Anterior cingulate cortex (tissue), 58 donors: ENCODE measurements at regions not wholly inside any gene's neighbourhood (a gene's known extent, or its start where the extent isn't known, plus 50 kb on each side); places are given as distances from the start of the nearest gene placed in this dataset.
A peak's percentile ranks its signal among the peaks of the same experiment; 100 is the strongest.

Source experiments
- DNase-seq, 58 donors: peaks; one replicate each; lab custom pipeline; 2025; lab: John Stamatoyannopoulos, UW

DNA sequence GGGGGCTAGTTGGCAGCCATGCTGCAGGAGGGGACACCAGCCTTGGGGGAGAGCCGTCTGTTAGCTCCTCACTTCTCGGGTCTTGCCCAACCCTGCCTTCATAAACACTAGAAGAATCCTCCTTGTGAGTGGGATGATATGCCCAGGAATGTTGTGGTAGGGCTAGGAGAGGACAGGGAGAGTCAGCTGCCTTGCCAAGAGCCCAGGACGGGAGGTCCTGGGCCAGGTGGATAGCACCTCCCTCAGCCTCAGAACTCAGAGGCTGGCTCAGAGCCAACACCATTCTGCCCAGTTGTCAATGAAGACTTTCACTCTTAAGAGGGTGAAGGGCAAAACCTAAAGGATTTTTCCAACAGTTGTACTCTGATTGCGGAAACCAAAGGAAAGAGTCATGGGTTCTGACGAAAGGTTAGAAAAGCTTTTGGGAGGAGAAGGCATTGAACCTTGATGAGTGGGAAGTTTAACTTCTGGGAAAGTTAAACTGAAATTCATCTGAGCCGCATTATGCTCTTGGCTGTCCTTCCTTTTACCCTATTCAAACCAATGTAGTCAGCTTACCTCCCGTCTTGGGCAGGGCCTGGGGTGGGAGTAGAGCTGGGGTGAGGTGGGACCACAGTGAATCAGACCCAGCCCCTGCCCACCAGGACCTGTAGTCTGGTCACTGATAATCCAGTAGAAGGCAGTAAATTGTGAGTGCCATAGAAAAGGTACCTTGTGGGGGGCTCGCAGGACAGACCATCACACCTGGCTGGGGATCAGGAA is 81.9 kb downstream of the FAM43A start:
- DNase-seq = no peak

DNA sequence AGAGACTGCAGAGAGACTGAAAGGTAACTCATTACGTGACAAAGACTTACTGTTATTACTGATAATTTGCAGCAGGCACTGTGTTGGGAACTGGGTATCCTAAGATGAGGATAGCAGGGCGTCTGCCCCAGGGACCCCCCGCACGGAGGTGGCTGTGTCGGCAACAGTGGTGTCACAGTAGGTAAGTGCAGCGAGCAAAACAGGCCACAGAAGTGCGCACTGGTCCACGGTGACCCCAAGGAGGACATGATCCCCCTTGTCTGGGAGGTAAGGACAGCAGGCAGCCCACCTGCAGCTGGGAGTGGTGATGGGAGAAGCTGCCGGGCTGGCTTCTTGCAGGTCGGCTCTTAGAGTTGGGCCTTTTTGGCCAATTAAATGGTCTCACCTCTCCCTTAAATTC is 82.9 kb downstream of the FAM43A start:
- peak in 1 of 58 donors; percentile 33 for DNase-seq

DNA sequence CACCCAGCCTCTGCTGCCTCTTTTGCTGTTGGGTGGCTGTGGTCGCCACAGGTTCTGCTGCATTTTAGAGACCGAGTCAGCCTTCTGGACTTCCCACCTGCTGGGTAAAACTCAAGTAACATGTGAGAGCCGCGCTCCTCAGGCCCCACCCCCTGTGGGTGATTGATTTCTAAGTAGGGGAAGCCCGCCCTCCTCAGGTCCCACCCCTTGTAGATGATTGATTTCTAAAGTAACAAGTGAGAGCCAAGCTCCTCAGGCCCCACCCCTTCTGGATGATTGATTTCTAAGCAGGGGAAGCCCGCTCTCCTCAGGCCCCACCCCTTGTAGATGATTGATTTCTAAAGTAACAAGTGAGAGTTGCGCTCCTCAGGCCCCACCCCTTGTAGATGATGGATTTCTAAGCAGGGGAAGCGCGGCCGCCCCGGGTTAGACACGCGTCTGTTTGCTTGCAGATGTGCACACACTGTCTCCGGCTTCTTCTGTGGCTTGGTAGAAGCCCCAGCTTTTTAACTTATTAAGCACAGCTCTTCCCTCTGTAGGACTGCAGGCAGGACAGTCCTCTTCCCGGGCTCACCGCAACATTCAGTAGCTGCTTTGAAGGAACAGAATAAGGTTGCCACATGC is 83.4 kb downstream of the FAM43A start:
- peak; percentile 17 to 96 (median 84) for DNase-seq

DNA sequence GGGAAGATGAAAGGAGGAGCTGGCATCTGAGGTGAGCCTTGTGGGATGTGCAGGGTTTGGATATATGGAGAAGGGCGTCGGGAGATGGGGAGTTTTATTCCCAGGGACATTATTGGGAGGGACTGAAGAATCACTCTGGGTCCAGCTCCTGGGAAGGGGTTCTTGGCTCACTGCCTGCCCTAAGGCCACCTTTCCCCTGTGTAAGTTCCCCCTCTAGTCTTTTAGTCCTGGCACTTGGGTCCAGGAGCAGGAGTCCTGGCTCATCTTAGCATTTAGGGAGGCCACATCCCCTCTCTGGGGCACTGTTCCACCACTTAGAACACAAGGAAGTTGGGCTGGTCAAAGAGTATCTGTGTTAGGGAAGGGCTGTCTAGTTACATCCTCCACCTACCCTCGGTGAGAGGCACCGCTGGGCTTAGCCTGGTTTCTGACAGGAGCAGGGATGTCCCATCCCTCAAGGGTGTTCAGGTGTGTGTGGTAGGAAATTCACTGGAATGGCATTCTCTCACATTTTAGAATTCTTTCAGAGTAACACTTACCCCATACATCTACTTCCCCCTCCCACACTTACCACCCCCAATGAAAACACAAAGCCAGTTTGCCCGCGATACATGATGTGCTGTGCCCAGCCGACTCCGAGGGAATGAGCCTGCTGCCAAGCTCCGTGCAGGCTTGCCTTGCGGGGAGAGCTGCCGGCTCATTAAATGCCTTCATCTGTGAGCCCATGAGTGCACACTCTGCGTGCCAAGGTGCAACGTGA is 86.7 kb downstream of the FAM43A start:
- peak in 14 of 58 donors; percentile 7 to 44 (median 18) for DNase-seq

DNA sequence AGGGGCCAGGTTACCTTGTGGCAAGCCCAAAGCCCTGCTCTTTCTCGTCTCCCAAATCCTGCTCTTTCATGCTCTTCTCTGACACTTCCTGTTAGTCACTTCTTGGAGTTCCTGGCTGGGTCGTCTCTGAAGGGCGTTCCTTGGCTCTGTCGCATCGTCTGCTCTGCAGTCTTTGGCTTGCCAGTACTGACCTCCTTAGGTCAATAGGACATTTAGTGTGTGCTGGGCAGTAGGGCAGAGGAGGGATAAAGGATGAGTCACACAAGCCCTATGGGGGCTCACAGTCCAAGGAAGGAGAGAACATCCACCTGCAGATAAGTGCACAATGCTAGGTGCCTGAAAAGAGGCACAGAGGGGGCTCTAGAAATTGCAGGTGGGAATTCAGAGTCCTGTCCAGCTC is 87.5 kb downstream of the FAM43A start:
- peak in 2 of 58 donors; percentile 30 to 38 for DNase-seq

DNA sequence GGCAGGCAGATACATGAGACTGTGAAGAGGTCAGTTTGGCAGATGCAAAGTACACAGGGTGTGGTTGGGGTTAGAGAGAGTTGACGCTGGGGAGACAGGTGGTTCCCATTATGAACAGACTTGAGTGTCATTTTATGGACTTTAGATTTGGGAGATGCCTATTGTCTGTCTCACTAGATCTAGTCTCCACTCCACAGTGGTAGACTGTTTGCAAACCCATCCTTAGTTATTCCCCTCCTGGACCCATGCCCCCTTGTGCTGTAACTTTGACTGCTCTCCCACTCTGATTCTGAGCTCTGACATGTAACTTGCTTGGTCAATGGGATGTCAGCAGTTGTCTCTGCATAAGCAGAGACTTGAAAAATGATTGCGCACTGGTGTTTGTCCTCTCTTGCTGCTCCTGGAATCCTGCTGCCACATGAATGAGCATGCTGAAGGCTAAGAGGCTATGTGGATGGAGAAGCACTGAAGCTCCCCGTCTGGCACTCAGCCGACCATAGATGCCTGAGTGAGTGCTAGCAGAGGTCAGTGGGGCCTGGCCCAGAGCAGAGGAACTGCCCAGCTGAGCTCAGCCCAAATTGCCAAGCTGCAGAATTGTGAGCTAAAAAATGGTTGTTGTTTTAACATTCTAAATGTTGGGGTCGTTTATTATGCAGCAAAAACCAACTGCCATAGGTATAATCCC is 88.2 kb downstream of the FAM43A start:
- no peak for DNase-seq

DNA sequence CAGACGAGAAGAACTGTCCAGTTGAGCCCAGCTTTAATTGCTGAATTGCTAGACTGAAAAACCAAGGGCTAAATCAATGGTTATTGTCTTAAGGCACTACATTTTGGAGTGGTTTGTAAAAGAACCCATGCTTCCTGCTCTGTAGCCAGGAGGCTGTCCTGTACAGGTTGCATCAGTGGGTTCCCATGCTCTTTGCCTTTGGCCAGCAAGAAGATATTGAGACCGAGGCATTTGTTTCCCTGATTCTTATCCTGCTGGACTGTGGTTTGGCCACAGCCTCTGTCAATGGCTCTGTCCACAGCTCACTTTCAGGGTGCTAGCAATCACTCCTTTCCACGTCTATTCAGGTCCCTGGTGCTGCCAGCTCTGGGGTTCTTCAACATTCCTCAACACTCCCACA is 89.6 kb downstream of the FAM43A start:
- no peak for DNase-seq

DNA sequence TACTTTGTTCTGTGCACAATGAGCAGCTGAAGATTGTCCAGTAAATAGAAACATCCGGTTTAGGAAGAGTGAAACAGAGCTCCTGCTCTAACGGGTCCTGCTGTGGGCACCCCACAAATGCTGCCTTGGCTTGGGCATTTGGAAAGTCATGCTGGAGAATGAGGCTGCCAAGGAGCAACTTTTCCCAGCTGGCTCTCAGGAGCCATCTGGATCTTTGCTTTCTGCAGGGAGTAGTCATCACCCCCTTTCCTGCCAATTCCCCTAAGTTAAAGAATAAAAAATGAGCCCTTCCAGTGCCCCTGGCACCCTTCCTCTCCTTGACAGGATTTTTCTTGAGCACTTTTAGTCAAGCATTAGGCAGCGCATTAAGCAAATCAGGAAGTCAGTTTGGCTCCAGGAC is 90.0 kb downstream of the FAM43A start:
- DNase-seq = peak in 6 of 58 donors; percentile 3 to 15 (median 10)

DNA sequence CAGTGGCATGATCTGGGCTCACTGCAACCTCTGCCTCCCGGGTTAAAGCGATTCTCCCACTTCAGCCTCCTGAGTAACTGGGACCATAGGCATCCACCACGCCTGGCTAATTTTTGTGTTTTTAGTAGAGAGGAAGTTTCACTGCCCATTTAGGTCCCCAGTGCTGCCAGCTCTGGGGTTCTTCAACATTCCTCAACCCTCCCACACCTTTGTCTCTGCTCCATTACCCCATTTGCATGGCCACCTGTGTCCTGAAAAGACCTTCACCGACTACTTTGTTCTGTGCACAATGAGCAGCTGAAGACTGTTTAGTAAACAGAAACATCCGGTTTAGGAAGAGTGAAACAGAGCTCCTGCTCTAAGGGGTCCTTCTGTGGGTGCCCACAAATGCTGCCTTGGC is 92.0 kb downstream of the FAM43A start:
- DNase-seq = no peak

DNA sequence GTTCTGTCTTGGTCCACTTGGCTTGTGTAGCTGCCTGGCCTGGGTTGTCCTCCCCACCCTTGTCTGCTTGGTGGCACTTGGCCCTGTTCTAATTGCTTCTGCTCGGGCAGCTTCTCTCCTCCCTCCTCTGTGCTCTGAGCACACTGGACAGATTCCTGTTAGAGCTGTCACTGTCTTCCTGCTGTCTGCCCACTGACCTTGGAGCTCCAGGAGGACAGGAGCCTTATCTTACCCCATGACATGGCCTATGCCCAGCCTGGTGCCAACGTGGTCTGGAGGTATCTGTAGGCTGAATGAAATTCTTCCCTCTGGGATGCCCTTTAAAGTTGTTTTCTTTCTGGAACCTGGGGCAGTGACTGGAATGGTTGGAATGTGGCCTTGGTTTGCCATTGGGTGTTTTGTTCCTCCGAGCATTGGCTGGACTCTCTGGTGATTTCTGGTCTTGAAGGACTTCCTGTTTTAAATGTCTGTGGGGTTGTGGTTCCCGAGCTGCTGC is 94.1 kb downstream of the FAM43A start:
- no peak for DNase-seq

DNA sequence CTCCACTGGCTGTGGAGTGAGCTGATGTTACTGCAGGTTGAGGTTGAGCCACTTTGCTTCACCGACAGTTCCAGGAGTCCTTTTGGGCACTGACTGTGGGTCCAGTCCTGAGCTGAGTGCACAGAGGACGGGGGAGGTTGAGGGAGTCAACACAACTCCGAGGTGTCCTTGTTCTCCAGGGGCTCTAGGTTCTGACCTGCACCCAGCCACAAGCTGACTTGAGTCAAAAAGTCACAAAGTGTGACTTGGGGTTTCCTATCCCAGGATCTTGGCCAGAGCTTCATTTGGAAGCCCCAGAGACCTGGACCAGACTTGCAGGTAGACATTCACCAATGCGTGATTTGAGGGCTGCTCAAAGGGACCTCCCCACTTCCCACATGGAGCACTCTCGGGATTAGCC is 95.0 kb downstream of the FAM43A start:
- DNase-seq = no peak

DNA sequence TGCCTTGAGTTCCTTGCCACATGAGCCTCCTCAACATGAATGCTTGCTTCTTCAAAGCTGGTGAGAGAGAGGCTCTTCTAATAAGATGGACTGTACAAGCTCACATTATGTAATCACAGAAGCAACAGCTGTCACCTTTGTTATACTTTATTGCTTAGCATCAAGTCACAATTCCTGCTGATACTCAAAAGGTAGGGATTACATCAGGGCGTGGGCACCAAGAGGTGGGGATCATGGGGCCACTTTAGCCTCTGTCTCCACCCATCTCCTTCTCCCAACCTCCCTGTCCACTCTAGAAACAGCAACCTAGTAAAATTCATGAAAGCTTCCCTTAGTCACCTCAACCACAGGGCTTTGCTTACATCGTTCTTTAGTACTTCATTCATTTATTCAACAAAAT is 95.9 kb downstream of the FAM43A start:
- no peak for DNase-seq

DNA sequence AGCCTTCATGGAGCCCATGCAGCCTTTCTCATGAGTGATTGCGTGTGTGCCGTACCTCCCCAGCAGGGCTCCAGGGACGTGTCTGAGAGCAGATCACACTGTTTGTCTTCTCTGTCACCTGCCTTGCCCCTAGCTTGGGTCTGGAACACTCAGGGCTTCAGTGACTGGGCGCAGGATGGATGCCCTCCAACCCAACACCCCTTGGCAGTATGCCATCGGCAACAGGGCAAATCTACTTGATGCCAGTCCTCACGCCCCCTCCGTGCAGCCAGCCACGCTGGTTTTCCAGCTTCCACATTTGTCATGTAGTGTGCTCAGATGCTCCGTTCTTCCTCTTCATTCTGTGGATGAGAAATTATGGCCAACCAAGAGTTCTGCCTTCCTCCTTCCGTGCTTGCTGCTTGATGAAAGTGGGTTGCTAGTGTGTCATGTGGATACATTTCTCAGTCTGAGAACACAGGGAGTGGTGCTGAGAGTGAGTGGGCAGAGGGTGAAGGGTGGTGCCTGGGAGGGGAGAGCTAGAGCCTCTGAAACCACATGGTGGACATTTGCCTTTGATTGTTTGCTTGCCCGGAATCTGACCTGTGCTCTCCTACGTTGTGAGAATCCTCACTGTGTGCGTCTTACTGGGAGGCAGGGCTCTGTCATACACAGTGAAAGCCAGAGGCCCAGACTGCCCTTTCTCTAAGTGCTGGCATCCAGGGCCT is 97.2 kb downstream of the FAM43A start:
- DNase-seq = no peak

DNA sequence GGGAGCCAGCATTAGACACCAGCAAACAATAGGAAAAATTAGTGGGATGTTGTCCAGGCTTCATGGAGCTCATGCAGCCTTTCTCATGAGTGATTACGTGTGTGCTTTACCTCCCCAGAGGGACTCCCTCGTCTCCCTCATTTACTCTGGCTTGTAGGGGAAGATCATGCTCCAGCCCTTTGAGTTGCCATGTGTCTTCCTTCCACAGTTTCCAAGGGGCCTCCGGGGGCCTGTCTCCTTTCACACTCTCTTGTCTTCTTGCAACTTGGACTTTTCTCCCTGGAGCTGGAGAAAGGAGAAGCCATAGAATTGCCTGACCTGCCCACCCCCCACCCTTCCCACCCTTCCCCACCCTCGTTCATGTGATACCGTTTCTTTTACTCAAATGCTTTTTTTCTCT is 98.7 kb downstream of the FAM43A start:
- no peak for DNase-seq

DNA sequence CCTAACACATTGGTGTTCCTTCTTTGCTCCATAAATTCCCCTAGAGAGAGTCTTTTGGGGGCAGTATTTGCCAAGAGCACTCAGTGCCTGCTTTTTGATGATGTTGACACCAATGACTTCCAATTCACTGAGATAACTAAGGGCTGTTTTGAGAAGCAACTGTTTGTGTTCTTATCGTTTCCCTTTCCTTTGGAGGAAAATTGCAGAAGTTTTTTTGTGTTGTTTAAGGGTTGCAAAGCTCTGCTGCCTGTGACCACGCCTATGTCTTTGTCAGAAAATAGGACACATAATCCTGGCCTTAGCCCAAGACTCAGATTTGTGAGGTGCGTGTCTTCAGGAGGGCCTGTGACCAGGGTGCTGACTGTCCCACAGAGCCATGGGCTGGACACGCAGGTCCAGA is 99.6 kb downstream of the FAM43A start:
- no peak for DNase-seq

DNA sequence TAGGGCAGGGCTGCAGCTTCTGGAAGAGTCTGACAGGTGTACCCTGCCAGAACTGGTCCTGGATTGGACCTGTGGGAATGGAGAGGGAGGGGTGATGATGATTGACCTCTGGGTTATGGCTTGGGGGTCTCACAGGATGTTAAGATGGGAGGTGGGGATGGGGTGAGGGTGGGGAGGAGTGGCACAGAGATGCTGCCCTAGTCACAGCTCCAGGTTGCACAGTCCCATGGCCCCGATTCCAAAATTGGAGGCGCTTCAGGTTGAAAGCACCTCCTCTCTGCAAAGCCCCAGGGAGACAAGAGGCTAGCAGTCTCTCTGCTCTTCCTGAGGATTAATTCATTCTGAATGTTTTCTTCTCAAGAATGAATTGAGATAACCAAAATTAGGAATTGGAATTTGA is 101.4 kb downstream of the FAM43A start:
- no peak for DNase-seq

DNA sequence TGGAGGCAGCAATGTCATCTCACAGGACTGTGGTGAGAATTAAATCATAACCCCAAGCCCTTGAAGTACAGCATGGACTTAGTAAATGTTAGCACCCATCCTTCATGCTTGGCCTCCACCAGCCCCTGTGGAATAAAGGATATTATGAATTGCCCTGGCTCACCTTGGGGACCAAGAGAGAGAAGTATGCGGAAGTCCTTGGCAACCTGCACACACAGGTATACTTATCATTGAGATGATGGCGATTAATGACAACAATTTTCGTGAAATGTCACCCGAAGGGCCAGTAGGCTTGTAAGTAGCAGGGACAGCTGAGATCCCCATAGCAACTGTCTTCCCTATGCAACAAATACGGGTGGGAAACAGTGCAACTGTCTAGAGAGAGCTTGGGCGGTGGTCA is 102.0 kb downstream of the FAM43A start:
- no peak for DNase-seq

DNA sequence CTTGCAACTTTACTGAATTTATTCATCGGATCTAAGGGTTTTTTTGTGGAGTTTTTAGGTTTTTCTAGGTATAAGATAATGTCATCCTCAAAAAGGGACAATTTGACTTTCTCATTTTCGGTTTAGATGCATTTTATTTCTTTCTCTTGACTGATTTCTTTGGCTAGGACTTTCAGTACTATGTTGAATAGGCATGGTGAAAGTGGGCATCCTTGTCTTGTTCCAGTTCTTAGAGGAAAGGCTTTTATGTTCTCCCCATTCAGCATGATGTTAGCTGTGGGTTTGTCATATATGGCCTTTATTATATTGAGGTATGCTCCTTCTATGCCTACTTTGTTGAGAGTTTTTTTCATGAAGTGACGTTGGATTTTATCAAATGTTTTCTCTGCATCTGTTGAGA is 106.7 kb downstream of the FAM43A start:
- DNase-seq = no peak

DNA sequence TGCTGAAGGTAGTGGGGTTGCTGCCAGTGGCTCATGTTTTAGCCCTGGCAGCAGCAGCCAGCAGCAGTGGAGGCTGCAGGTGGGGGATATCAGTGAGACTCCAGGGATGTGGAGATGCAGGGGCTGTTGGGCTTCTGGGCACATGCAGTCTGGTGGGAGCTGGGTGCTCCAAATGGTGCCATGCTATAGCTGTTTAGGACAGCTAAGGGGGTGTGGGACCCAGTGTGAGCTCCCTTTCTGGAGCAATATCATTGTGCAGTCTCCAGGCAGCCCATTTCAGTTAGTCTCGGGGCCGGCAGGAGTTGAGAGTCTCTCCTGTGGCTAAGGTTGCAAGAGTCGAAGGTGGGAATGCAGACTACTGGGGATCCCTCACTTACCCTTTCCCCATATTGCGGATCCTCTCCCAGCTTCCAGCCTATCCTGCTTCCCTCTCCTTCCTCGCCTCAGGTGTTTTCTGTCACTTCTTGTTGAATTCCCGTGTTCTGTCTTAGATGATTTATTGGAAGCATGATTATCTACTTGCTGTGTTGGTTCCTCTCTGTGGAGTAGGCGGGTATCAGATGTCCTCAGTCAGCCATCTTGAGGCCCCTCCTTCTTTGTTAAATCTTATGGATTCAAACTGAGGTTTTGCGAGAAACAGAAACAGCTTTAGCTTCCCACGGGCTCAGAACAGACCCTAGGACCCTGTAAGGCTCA is 112.0 kb downstream of the FAM43A start:
- no peak for DNase-seq

DNA sequence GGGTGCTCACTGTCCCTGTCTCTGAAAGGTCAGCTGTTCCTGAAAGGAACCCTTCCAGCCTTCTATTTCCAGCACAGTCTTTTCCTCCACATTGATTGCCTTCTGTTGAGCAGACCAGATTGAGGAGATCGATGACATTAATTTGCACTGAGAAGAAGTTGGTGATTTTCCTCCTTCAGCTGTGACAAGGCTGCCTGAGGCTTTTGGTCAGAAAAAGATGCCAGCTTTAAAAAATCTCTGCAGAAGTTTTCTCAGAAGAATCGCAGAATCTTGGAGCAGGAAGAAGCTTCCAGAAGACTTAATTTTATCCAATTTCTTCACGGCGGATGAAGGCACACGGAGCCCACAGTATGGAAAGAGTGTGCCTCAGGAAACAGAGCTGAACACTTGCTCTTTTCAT is 112.8 kb downstream of the FAM43A start:
- DNase-seq = no peak
